ENCODE measurements at regions not wholly inside any gene's neighbourhood (a gene's known extent, or its start where the extent isn't known, plus 50 kb on each side); places are given as distances from the start of the nearest gene placed in this dataset.

DNA sequence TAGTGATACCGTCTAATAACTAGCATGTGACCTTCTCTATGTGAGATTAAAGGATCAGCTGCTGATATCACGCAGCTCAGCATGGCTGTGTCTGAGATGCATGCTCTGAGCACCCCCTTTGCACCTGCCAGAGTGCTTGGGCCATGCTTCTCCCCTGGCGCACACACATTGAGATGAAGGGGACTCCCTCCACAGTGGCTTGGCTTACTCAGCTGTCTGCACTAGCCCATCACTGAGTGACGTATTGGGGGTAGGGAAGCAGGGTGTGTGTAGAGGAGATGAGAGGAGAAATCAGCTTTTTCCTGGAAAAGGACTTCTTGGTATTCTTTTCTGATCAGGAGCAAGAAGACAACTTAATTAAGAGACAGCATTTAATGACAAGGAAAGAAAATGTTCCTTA is 216.5 kb downstream of the BLID start:
- TF ChIP-seq, protein P1, sequence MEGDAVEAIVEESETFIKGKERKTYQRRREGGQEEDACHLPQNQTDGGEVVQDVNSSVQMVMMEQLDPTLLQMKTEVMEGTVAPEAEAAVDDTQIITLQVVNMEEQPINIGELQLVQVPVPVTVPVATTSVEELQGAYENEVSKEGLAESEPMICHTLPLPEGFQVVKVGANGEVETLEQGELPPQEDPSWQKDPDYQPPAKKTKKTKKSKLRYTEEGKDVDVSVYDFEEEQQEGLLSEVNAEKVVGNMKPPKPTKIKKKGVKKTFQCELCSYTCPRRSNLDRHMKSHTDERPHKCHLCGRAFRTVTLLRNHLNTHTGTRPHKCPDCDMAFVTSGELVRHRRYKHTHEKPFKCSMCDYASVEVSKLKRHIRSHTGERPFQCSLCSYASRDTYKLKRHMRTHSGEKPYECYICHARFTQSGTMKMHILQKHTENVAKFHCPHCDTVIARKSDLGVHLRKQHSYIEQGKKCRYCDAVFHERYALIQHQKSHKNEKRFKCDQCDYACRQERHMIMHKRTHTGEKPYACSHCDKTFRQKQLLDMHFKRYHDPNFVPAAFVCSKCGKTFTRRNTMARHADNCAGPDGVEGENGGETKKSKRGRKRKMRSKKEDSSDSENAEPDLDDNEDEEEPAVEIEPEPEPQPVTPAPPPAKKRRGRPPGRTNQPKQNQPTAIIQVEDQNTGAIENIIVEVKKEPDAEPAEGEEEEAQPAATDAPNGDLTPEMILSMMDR (IDR thresholded peaks at IDR 0.05) = no peak
- TF ChIP-seq POLR2A (IDR thresholded peaks at IDR 0.05) = no peak

All from lower leg skin (tissue), 3 donors.